Thoracic aorta (tissue), 2 donors: ENCODE measurements at regions not wholly inside any gene's neighbourhood (a gene's known extent, or its start where the extent isn't known, plus 50 kb on each side); places are given as distances from the start of the nearest gene placed in this dataset.

ENCODE experiments used
- ATAC-seq: fragments of 150-250 bp; one replicate; pipeline ENCODE4 v1.8.0; 2017; ENCODE audit warnings: low read depth; ENCODE audit not compliant: insufficient number of reproducible peaks, low FRiP score
- DNase-seq: peaks from one replicate; pipeline ENCODE4 v3.0.0-alpha.2; 2020; ENCODE audit warnings: low spot score
- H3K27ac ChIP-seq, 2 donors: fragments of 200-600 bp; sonication (generic); 1 replicate in 1 of 2; 2 replicates in 1 of 2; pipeline ENCODE4 v1.5.1; 2016; ENCODE audit warnings: mild to moderate bottlenecking in 2 of 2, moderate library complexity in 2 of 2
- H3K27me3 ChIP-seq: fragments of 200-600 bp; sonication (generic); replicated peaks from 2 replicates; pipeline ENCODE4 v1.6.0; 2016; ENCODE audit warnings: mild to moderate bottlenecking; ENCODE audit not compliant: insufficient read depth
- H3K36me3 ChIP-seq: fragments of 200-600 bp; sonication (generic); one replicate; pipeline ENCODE4 v1.5.1; 2016
- H3K4me1 ChIP-seq, 2 donors: fragments of 200-600 bp; sonication (generic); 1 replicate in 1 of 2; 2 replicates in 1 of 2; pipeline versions ENCODE4 v1.5.1 to v1.6.0; 2016; ENCODE audit warnings: low read depth in 2 of 2, mild to moderate bottlenecking in 1 of 2; ENCODE audit not compliant: control insufficient read depth in 1 of 2
- H3K4me3 ChIP-seq: fragments of 200-600 bp; sonication (generic); 2 replicates; pipeline ENCODE4 v1.5.1; 2016; ENCODE audit warnings: mild to moderate bottlenecking
- H3K9me3 ChIP-seq: fragments of 200-600 bp; sonication (generic); 2 replicates; pipeline ENCODE4 v1.5.1; 2016
- CTCF ChIP-seq: fragments of 200-600 bp; sonication (generic); IDR thresholded peaks from one replicate; pipeline ENCODE4 v1.5.1; 2019; ENCODE audit warnings: antibody characterized with exemption

GRCh38 chr13:50071379-50071778, 56.1 kb downstream of the KCNRG start:
- ATAC-seq: no peak
- no peaks in the 10 kb centered on the region for H3K9me3 ChIP-seq
- peak overlapping the region; percentile 58 to 72 for H3K27ac ChIP-seq
- no peaks in the 10 kb centered on the region for H3K27me3 ChIP-seq
- peaks cover 47 to 68% of the 10 kb centered on the region in 2 donors for H3K4me1 ChIP-seq
- H3K36me3 ChIP-seq: no peaks in the 10 kb centered on the region
- H3K4me3 ChIP-seq: peak overlapping the region; percentile 57
- no peak for TF ChIP-seq CTCF
- DNase-seq: no peak

- Histone ChIP-seq H3K9me3 (no peaks in the 10 kb centered on the region), H3K36me3 (no peaks in the 10 kb centered on the region), H3K4me1 (peaks cover 47 to 71% of the 10 kb centered on the region in 2 donors), H3K4me3 (peak overlapping the region; percentile 38), H3K27ac (peak overlapping the region; percentile 58 to 72), H3K27me3 (no peaks in the 10 kb centered on the region)
- no peak for DNase-seq
- TF ChIP-seq CTCF: no peak
- ATAC-seq: no peak
Measured at GRCh38 chr13:50072676-50073075, 57.4 kb downstream of the KCNRG start.

- Histone ChIP-seq H3K27ac (peak overlapping the region; percentile 68 to 92), H3K4me1 (peaks cover 47 to 64% of the 10 kb centered on the region in 2 donors), H3K9me3 (no peaks in the 10 kb centered on the region), H3K4me3 (peak overlapping the region; percentile 39), H3K27me3 (no peaks in the 10 kb centered on the region), H3K36me3 (no peaks in the 10 kb centered on the region)
- DNase-seq (no peak), ATAC-seq (no peak)
- no peak for TF ChIP-seq CTCF
Measured at GRCh38 chr13:50073340-50073739, 58.1 kb downstream of the KCNRG start.

GRCh38 chr13:50074843-50075242, 59.6 kb downstream of the KCNRG start:
- TF ChIP-seq CTCF: no peak
- no peak for ATAC-seq
- Histone ChIP-seq H3K4me3 (peak overlapping the region; percentile 39), H3K9me3 (no peaks in the 10 kb centered on the region), H3K27ac (peak overlapping the region; percentile 56 to 92), H3K36me3 (no peaks in the 10 kb centered on the region), H3K4me1 (peaks cover 35 to 49% of the 10 kb centered on the region in 2 donors), H3K27me3 (no peaks in the 10 kb centered on the region)
- DNase-seq: no peak

GRCh38 chr13:50075619-50076097, 60.4 kb downstream of the KCNRG start:
- H3K36me3 ChIP-seq: no peaks in the 10 kb centered on the region
- peaks cover 30 to 44% of the 10 kb centered on the region in 2 donors for H3K4me1 ChIP-seq
- no peak for DNase-seq
- H3K9me3 ChIP-seq: no peaks in the 10 kb centered on the region
- no peak for ATAC-seq
- no peaks in the 10 kb centered on the region for H3K27me3 ChIP-seq
- H3K4me3 ChIP-seq: peak overlapping the region; percentile 39
- TF ChIP-seq CTCF: no peak
- peak overlapping the region; percentile 56 to 92 for H3K27ac ChIP-seq
